ENCODE measurements at regions not wholly inside any gene's neighbourhood (a gene's known extent, or its start where the extent isn't known, plus 50 kb on each side); places are given as distances from the start of the nearest gene placed in this dataset.

DNA sequence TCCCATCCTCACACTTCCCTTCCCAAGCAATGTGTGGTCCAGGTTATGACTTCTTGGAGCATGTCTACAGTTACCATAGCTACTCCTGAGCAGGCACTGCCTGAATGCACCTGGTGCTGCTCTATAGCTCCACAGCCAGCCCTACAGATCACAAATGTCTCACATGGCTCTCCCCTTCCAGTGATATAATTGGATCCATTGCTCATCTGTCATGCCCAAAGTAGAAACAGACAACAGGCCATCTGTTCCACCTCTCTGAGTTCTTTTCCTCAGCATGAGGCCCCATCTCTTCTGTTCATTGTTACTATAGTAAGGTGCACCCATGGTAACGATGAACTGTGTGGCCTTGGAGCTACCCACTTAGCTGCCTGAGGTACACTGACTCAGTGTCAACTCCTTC is 320.3 kb upstream of the ZC3H12C start (continued):
- TF ChIP-seq, protein P1, sequence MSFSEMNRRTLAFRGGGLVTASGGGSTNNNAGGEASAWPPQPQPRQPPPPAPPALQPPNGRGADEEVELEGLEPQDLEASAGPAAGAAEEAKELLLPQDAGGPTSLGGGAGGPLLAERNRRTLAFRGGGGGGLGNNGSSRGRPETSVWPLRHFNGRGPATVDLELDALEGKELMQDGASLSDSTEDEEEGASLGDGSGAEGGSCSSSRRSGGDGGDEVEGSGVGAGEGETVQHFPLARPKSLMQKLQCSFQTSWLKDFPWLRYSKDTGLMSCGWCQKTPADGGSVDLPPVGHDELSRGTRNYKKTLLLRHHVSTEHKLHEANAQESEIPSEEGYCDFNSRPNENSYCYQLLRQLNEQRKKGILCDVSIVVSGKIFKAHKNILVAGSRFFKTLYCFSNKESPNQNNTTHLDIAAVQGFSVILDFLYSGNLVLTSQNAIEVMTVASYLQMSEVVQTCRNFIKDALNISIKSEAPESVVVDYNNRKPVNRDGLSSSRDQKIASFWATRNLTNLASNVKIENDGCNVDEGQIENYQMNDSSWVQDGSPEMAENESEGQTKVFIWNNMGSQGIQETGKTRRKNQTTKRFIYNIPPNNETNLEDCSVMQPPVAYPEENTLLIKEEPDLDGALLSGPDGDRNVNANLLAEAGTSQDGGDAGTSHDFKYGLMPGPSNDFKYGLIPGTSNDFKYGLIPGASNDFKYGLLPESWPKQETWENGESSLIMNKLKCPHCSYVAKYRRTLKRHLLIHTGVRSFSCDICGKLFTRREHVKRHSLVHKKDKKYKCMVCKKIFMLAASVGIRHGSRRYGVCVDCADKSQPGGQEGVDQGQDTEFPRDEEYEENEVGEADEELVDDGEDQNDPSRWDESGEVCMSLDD (CRISPR knock-in tag; IDR thresholded peaks at IDR 0.05; ENCODE audit: borderline replicate concordance), result no peak
- TF ChIP-seq SMYD3 (CRISPR knock-in tag; IDR thresholded peaks at IDR 0.05), result no peak
- TF ChIP-seq, protein P2, sequence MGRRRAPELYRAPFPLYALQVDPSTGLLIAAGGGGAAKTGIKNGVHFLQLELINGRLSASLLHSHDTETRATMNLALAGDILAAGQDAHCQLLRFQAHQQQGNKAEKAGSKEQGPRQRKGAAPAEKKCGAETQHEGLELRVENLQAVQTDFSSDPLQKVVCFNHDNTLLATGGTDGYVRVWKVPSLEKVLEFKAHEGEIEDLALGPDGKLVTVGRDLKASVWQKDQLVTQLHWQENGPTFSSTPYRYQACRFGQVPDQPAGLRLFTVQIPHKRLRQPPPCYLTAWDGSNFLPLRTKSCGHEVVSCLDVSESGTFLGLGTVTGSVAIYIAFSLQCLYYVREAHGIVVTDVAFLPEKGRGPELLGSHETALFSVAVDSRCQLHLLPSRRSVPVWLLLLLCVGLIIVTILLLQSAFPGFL (CRISPR knock-in tag; IDR thresholded peaks at IDR 0.05), result no peak
- TF ChIP-seq ZNF564 (CRISPR knock-in tag; IDR thresholded peaks at IDR 0.05), result no peak
- TF ChIP-seq ZNF484 (CRISPR knock-in tag; IDR thresholded peaks at IDR 0.05; ENCODE audit: borderline replicate concordance, low read depth), result no peak
- no peak for TF ChIP-seq ZNF713 (CRISPR knock-in tag; IDR thresholded peaks at IDR 0.05)
- no peak for TF ChIP-seq MYC (CRISPR knock-in tag; IDR thresholded peaks at IDR 0.05; ENCODE audit: borderline replicate concordance)
- TF ChIP-seq CENPT (CRISPR knock-in tag; IDR thresholded peaks at IDR 0.05; ENCODE audit: low read depth), result no peak
- TF ChIP-seq, protein P3, sequence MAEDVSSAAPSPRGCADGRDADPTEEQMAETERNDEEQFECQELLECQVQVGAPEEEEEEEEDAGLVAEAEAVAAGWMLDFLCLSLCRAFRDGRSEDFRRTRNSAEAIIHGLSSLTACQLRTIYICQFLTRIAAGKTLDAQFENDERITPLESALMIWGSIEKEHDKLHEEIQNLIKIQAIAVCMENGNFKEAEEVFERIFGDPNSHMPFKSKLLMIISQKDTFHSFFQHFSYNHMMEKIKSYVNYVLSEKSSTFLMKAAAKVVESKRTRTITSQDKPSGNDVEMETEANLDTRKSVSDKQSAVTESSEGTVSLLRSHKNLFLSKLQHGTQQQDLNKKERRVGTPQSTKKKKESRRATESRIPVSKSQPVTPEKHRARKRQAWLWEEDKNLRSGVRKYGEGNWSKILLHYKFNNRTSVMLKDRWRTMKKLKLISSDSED (CRISPR knock-in tag; IDR thresholded peaks at IDR 0.05), result no peak
- TF ChIP-seq, protein P4, sequence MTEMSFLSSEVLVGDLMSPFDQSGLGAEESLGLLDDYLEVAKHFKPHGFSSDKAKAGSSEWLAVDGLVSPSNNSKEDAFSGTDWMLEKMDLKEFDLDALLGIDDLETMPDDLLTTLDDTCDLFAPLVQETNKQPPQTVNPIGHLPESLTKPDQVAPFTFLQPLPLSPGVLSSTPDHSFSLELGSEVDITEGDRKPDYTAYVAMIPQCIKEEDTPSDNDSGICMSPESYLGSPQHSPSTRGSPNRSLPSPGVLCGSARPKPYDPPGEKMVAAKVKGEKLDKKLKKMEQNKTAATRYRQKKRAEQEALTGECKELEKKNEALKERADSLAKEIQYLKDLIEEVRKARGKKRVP (CRISPR knock-in tag; IDR thresholded peaks at IDR 0.05), result no peak
- no peak for TF ChIP-seq SP140L (CRISPR knock-in tag; IDR thresholded peaks at IDR 0.05; ENCODE audit: borderline replicate concordance)
- no peak for TF ChIP-seq THYN1 (CRISPR knock-in tag; IDR thresholded peaks at IDR 0.05; ENCODE audit: borderline replicate concordance, low read depth)

Measured in HepG2 (cell line).